Sigmoid colon (tissue), 6 donors: ENCODE measurements at regions not wholly inside any gene's neighbourhood (a gene's known extent, or its start where the extent isn't known, plus 50 kb on each side); places are given as distances from the start of the nearest gene placed in this dataset.

ENCODE experiments used
- DNase-seq: peaks from one replicate; pipeline ENCODE4 v3.0.0-alpha.2; 2019
- H3K27ac ChIP-seq, 4 donors: fragments of 200-600 bp; sonication (generic); one replicate each; pipeline ENCODE4 v1.5.1; 2016 to 2019; ENCODE audit warnings: mild to moderate bottlenecking in 1 of 4
- H3K27me3 ChIP-seq, 3 donors: fragments of 200-600 bp; sonication (generic); one replicate each; pipeline ENCODE4 v1.5.1; 2019; ENCODE audit warnings: mild to moderate bottlenecking in 1 of 3
- H3K36me3 ChIP-seq, 4 donors: fragments of 200-600 bp; sonication (generic); one replicate each; pipeline ENCODE4 v1.5.1; 2016 to 2019
- H3K4me1 ChIP-seq, 4 donors: fragments of 200-600 bp; sonication (generic); one replicate each; pipeline ENCODE4 v1.5.1; 2017 to 2019
- H3K4me3 ChIP-seq, 4 donors: fragments of 200-600 bp; sonication (generic); one replicate each; pipeline ENCODE4 v1.5.1; 2017 to 2019; ENCODE audit warnings: mild to moderate bottlenecking in 2 of 4, moderate library complexity in 1 of 4
- H3K9me3 ChIP-seq, 4 donors: fragments of 200-600 bp in 3 of 4; sonication (generic) in 3 of 4; one replicate each; pipeline versions ENCODE4 v1.5.1 to v1.6.1; 2013 to 2019
- EP300 ChIP-seq, 4 donors: sonication (generic); formaldehyde crosslinking; IDR thresholded peaks; one replicate each; pipeline ENCODE4 v1.6.1; 2017; ENCODE audit warnings: antibody characterized with exemption in 4 of 4
- POLR2A ChIP-seq, 2 donors: fragments of 450-650 bp; IDR thresholded peaks; one replicate each; pipeline ENCODE4 v1.6.1; 2016; ENCODE audit warnings: antibody characterized with exemption in 2 of 2, mild to moderate bottlenecking in 2 of 2, moderate library complexity in 2 of 2
- POLR2AphosphoS5 ChIP-seq, 4 donors: sonication (generic); formaldehyde crosslinking; IDR thresholded peaks; one replicate each; pipeline ENCODE4 v1.6.1; 2017; ENCODE audit warnings: antibody characterized with exemption in 4 of 4
- WGBS, 2 donors: extraction: QIAGEN DNeasy Blood & Tissue Kit; methylation state at CpG; one replicate each; pipeline ENCODE4 v1.1.7; 2013; 5-methylcytosine and 5-hydroxymethylcytosine counted together
- intact Hi-C: fragments of 100-400 bp; cut with DNase I; formaldehyde crosslinking; loops from one replicate; pipeline ENCODE4 v1.15.1; 2023
- TF ChIP-seq, protein P1 (sequence below), 4 experiments: fragments of 450-650 bp in 3 of 4; fragments of 200-600 bp in 1 of 4; IDR thresholded peaks; one replicate each; pipeline ENCODE4 v1.5.1; 2016 to 2019; ENCODE audit warnings: antibody characterized with exemption in 4 of 4, mild to moderate bottlenecking in 3 of 4, moderate library complexity in 2 of 4
- donor health status: healthy with polysubstance abuse.
- donor health status: healthy.

DNA sequence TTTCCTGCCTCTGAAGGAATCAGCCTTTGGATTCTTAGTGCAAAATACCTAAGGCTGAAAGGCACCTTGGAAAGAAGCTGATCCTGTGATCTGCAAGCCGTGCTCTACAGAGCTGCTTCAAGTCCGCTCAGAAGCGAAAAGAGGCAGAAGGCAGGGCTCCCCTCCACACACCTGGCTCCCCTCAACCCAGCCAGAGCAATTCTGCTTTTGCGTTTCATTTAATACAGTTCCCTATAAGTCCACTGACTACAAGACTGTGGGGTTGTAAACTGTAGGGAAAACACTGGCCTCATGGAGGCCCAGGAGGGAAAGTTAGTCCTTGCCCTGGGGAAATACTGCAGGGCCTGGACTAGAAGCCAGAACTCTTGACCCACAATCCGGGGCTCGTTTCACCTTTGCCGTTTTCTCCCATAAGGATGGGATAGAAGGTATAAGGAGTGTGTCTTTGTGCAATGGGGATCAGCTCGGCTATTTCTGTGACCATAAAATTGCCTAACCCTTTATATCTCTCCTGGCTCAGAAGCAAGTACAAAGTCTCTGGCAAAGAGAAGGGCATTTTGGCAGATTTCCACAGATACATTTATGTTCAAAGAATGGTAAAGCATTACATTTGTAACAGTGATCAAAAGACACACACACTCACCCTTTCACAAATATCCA, 95.8 kb upstream of the TEX51 start:
- Histone ChIP-seq H3K9me3 (no peaks in the 10 kb centered on the region), H3K27me3 (no peaks in the 10 kb centered on the region), H3K4me3 (no peak overlapping the region), H3K27ac (no peak overlapping the region), H3K4me1 (no peaks in the 10 kb centered on the region), H3K36me3 (no peaks in the 10 kb centered on the region)
- intact Hi-C loops = no loop called here
- peak; percentile 2 for DNase-seq
- TF ChIP-seq EP300 (IDR thresholded peaks at IDR 0.05) = no peak
- TF ChIP-seq POLR2AphosphoS5 (IDR thresholded peaks at IDR 0.05) = no peak
- no peak for TF ChIP-seq POLR2A (IDR thresholded peaks at IDR 0.05)
- TF ChIP-seq, protein P1, sequence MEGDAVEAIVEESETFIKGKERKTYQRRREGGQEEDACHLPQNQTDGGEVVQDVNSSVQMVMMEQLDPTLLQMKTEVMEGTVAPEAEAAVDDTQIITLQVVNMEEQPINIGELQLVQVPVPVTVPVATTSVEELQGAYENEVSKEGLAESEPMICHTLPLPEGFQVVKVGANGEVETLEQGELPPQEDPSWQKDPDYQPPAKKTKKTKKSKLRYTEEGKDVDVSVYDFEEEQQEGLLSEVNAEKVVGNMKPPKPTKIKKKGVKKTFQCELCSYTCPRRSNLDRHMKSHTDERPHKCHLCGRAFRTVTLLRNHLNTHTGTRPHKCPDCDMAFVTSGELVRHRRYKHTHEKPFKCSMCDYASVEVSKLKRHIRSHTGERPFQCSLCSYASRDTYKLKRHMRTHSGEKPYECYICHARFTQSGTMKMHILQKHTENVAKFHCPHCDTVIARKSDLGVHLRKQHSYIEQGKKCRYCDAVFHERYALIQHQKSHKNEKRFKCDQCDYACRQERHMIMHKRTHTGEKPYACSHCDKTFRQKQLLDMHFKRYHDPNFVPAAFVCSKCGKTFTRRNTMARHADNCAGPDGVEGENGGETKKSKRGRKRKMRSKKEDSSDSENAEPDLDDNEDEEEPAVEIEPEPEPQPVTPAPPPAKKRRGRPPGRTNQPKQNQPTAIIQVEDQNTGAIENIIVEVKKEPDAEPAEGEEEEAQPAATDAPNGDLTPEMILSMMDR (IDR thresholded peaks at IDR 0.05) = no peak
- 42 to 75% methylated on average over 8 of the region's 8 CpGs for WGBS, 2 donors

DNA sequence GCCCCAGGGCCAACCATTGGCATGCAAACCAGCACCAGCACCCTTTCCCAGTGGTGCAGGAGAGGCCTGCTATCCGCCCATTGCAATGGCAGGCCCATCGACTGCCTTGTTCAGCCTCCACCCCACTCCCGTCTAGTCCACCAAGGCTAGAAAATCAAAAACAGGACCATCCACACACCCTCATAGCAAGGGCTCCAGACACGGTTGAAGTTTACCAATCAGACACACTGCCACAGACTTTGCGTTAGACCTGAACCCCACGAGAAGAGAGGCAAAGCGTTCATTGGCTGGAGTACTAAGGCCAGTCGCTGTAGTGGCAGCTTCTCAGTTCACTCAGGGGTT, 95.3 kb upstream of the TEX51 start:
- intact Hi-C loops = no loop called here
- Histone ChIP-seq H3K9me3 (no peaks in the 10 kb centered on the region), H3K36me3 (no peaks in the 10 kb centered on the region), H3K27me3 (no peaks in the 10 kb centered on the region), H3K27ac (no peak overlapping the region), H3K4me1 (no peaks in the 10 kb centered on the region), H3K4me3 (no peak overlapping the region)
- no peak for TF ChIP-seq POLR2A (IDR thresholded peaks at IDR 0.05)
- peak; percentile 15 for DNase-seq
- WGBS, 2 donors = 73 to 89% methylated on average over 8 of the region's 8 CpGs

DNA sequence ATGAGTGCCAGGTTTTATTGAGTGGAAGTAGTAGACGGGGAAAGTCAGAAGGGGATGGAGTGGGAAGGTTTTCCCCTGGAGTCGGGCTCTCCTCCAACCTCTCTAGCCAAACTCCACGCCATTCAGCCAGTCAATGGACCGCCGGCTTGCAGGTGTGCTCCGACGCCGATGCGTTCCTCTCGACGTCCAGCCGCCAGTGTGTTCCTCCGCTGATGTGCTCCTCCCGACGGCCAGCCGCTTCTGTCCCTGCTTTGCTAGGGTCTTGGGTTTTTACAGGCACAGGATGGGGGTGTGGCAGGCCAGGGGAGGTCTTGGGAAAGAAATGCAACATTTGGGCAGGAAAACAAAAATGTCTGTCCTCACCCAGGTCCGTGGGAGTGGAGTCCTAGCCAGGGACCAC, 94.3 kb upstream of the TEX51 start:
- Histone ChIP-seq H3K27ac (no peak overlapping the region), H3K36me3 (no peaks in the 10 kb centered on the region), H3K27me3 (no peaks in the 10 kb centered on the region), H3K9me3 (no peaks in the 10 kb centered on the region), H3K4me1 (no peaks in the 10 kb centered on the region), H3K4me3 (no peak overlapping the region)
- no peak for TF ChIP-seq EP300 (IDR thresholded peaks at IDR 0.05)
- TF ChIP-seq POLR2A (IDR thresholded peaks at IDR 0.05) = no peak
- TF ChIP-seq, protein P1 (IDR thresholded peaks at IDR 0.05) = no peak
- TF ChIP-seq POLR2AphosphoS5 (IDR thresholded peaks at IDR 0.05) = no peak
- 90 to 91% methylated on average over 17 of the region's 17 CpGs for WGBS, 2 donors
- peak; percentile 46 for DNase-seq
- intact Hi-C loops = no loop called here

DNA sequence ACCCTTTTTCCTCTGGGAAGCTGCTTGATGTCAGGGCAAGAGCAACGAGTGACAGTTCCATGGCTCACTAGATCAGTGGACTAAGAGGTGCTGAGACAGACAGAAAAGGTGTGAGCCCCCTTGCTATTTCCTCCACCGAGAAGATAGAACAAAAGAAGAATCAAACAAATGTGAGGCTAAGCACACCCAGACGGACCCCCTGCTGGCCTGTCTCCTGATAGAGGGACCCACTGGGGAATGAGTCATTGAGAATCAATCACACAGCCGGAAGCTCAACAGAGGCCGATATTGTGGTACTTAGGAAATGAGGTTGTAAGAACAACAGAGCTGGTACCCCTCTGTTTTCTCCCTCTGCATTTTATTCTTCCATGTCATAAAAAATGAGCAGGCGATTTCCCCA, 89.8 kb upstream of the TEX51 start:
- DNase-seq = peak; percentile 37
- Histone ChIP-seq H3K27ac (no peak overlapping the region), H3K4me3 (no peak overlapping the region), H3K36me3 (no peaks in the 10 kb centered on the region), H3K4me1 (no peaks in the 10 kb centered on the region), H3K27me3 (no peaks in the 10 kb centered on the region), H3K9me3 (no peaks in the 10 kb centered on the region)
- TF ChIP-seq, protein P1 (IDR thresholded peaks at IDR 0.05) = no peak
- TF ChIP-seq EP300 (IDR thresholded peaks at IDR 0.05) (no peak), POLR2A (IDR thresholded peaks at IDR 0.05) (no peak), POLR2AphosphoS5 (IDR thresholded peaks at IDR 0.05) (no peak)
- WGBS, 2 donors = 36 to 43% methylated on average over 6 of the region's 6 CpGs
- intact Hi-C loops = no loop called here

DNA sequence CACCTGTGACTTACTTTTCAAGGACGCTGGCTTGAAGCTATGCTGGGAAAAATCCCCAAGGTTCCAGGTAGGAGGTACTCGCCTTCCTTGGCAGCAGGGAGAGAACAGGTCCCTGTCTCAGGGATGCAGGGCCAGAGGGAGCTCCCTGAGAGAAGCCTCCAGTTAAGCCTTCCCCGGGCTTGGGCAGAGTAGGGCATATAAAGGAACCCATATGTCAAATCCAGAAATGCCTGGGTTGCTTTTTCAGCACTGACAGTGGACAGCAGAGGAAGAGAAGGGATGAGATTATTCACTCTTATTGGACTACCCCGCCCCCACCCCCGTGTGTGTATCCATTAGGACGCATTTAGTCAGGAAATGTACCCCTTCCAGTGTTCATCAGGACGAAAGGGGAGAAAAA, 89.3 kb upstream of the TEX51 start:
- Histone ChIP-seq H3K4me1 (no peaks in the 10 kb centered on the region), H3K9me3 (no peaks in the 10 kb centered on the region), H3K4me3 (no peak overlapping the region), H3K27me3 (no peaks in the 10 kb centered on the region), H3K36me3 (no peaks in the 10 kb centered on the region), H3K27ac (no peak overlapping the region)
- TF ChIP-seq POLR2A (IDR thresholded peaks at IDR 0.05) = no peak
- TF ChIP-seq POLR2AphosphoS5 (IDR thresholded peaks at IDR 0.05) = no peak
- TF ChIP-seq EP300 (IDR thresholded peaks at IDR 0.05) = no peak
- TF ChIP-seq, protein P1 (IDR thresholded peaks at IDR 0.05) = no peak
- peak; percentile 30 for DNase-seq
- intact Hi-C loops = no loop called here
- 58% methylated on average over 7 of the region's 7 CpGs for WGBS, 2 donors
